ENCODE measurements at regions not wholly inside any gene's neighbourhood (a gene's known extent, or its start where the extent isn't known, plus 50 kb on each side); places are given as distances from the start of the nearest gene placed in this dataset.

- H3K27me3 Mint-ChIP-seq (ENCODE audit: insufficient read depth, unreplicated experiment), result peaks cover 7% of the 10 kb centered on the region
- H3K36me3 ChIP-seq (ENCODE audit: control insufficient read depth, insufficient read depth, low read length), result no peaks in the 10 kb centered on the region
- ChIA-PET POLR2A (no interaction called here), CTCF (no interaction called here)
- intact Hi-C loops (cut with micrococcal nuclease; ENCODE audit: unreplicated experiment), result no loop called here
- no peak overlapping the region for H3K4me3 Mint-ChIP-seq (ENCODE audit: unreplicated experiment)
- no peaks in the 10 kb centered on the region for H3K36me3 Mint-ChIP-seq (ENCODE audit: insufficient read depth, unreplicated experiment)
- H3K9me3 ChIP-seq, result no peaks in the 10 kb centered on the region
- H3K27ac Mint-ChIP-seq (ENCODE audit: unreplicated experiment), result no peak overlapping the region
- no peak overlapping the region for H3K4me3 ChIP-seq (ENCODE audit: low read depth, low read length)
- H3K9me3 Mint-ChIP-seq (ENCODE audit: unreplicated experiment), result no peaks in the 10 kb centered on the region
- no peaks in the 10 kb centered on the region for H3K4me1 ChIP-seq
- H3K27me3 ChIP-seq (replicated peaks; ENCODE audit: control insufficient read depth, insufficient read depth, low read length), result no peaks in the 10 kb centered on the region
- H3K4me1 Mint-ChIP-seq (ENCODE audit: low read depth, unreplicated experiment), result no peaks in the 10 kb centered on the region
- BruUV-seq (replicated peaks), result no TSS peak
- no peak for DNase-seq
- no peak for TF ChIP-seq CTCF (IDR thresholded peaks at IDR 0.05; ENCODE audit: insufficient read depth in 1 of 2, low read depth in 1 of 2, low read length in 1 of 2, severe bottlenecking in 1 of 2, unreplicated experiment in 1 of 2)
Measured at GRCh38 chr17:15133143-15133542, 132.0 kb downstream of the PMP22 start.

- no peak for TF ChIP-seq CTCF (IDR thresholded peaks at IDR 0.05; ENCODE audit: insufficient read depth in 1 of 2, low read depth in 1 of 2, low read length in 1 of 2, severe bottlenecking in 1 of 2, unreplicated experiment in 1 of 2)
- Mint-ChIP-seq H3K4me1 (ENCODE audit: low read depth, unreplicated experiment) (no peaks in the 10 kb centered on the region), H3K36me3 (ENCODE audit: insufficient read depth, unreplicated experiment) (no peaks in the 10 kb centered on the region), H3K9me3 (ENCODE audit: unreplicated experiment) (no peaks in the 10 kb centered on the region), H3K4me3 (ENCODE audit: unreplicated experiment) (no peak overlapping the region), H3K27ac (ENCODE audit: unreplicated experiment) (no peak overlapping the region), H3K27me3 (ENCODE audit: insufficient read depth, unreplicated experiment) (peaks cover 7% of the 10 kb centered on the region)
- ChIA-PET POLR2A (no interaction called here), CTCF (no interaction called here)
- no peak overlapping the region for H3K4me3 ChIP-seq (ENCODE audit: low read depth, low read length)
- H3K36me3 ChIP-seq (ENCODE audit: control insufficient read depth, insufficient read depth, low read length), result no peaks in the 10 kb centered on the region
- DNase-seq, result no peak
- no peaks in the 10 kb centered on the region for H3K27me3 ChIP-seq (replicated peaks; ENCODE audit: control insufficient read depth, insufficient read depth, low read length)
- no peaks in the 10 kb centered on the region for H3K9me3 ChIP-seq
- intact Hi-C loops (cut with micrococcal nuclease; ENCODE audit: unreplicated experiment), result no loop called here
- no peaks in the 10 kb centered on the region for H3K4me1 ChIP-seq
- BruUV-seq (replicated peaks), result no TSS peak
Measured at GRCh38 chr17:15130426-15130825, 134.7 kb downstream of the PMP22 start.

- Histone ChIP-seq H3K36me3 (ENCODE audit: control insufficient read depth, insufficient read depth, low read length) (no peaks in the 10 kb centered on the region), H3K9me3 (no peaks in the 10 kb centered on the region), H3K27me3 (replicated peaks; ENCODE audit: control insufficient read depth, insufficient read depth, low read length) (no peaks in the 10 kb centered on the region), H3K4me1 (no peaks in the 10 kb centered on the region), H3K4me3 (ENCODE audit: low read depth, low read length) (no peak overlapping the region)
- Mint-ChIP-seq H3K36me3 (ENCODE audit: insufficient read depth, unreplicated experiment) (no peaks in the 10 kb centered on the region), H3K4me1 (ENCODE audit: low read depth, unreplicated experiment) (no peaks in the 10 kb centered on the region), H3K27ac (ENCODE audit: unreplicated experiment) (no peak overlapping the region), H3K9me3 (ENCODE audit: unreplicated experiment) (no peaks in the 10 kb centered on the region), H3K27me3 (ENCODE audit: insufficient read depth, unreplicated experiment) (peaks cover 7% of the 10 kb centered on the region), H3K4me3 (ENCODE audit: unreplicated experiment) (no peak overlapping the region)
- ChIA-PET POLR2A (no interaction called here), CTCF (no interaction called here)
- no peak for DNase-seq
- intact Hi-C loops (cut with micrococcal nuclease; ENCODE audit: unreplicated experiment), result no loop called here
- BruUV-seq (replicated peaks), result no TSS peak
- no peak for TF ChIP-seq CTCF (IDR thresholded peaks at IDR 0.05; ENCODE audit: insufficient read depth in 1 of 2, low read depth in 1 of 2, low read length in 1 of 2, severe bottlenecking in 1 of 2, unreplicated experiment in 1 of 2)
Measured at GRCh38 chr17:15129986-15130385, 135.1 kb downstream of the PMP22 start.

Data from Caco-2 (cell line).